ENCODE measurements at regions not wholly inside any gene's neighbourhood (a gene's known extent, or its start where the extent isn't known, plus 50 kb on each side); places are given as distances from the start of the nearest gene placed in this dataset.

GRCh38 chr3:167936019-167936418 is 159.7 kb downstream of the GOLIM4 start:
- H3K27me3 ChIP-seq (ENCODE audit: insufficient read depth, low read length, poor library complexity) = no peaks in the 10 kb centered on the region
- H3K36me3 ChIP-seq (ENCODE audit: insufficient read depth, low read length) = no peaks in the 10 kb centered on the region
- H3K4me1 ChIP-seq (ENCODE audit: insufficient read depth, low read length) = no peaks in the 10 kb centered on the region
- no peak overlapping the region for H3K9ac ChIP-seq (ENCODE audit: low read depth, low read length)
- no peak overlapping the region for H2AFZ ChIP-seq (ENCODE audit: low read depth, low read length)
- DNase-seq = no peak
- no peak overlapping the region for H3K4me2 ChIP-seq (ENCODE audit: insufficient read depth, low read length)
- H4K20me1 ChIP-seq (ENCODE audit: insufficient read depth, low read length) = no peaks in the 10 kb centered on the region
- ATAC-seq (ENCODE audit: insufficient read depth, low read depth) = no peak
- H3K9me3 ChIP-seq (ENCODE audit: insufficient read depth, low read length, severe bottlenecking) = no peaks in the 10 kb centered on the region
- no peak overlapping the region for H3K27ac ChIP-seq (ENCODE audit: low read length)
- no peaks in the 10 kb centered on the region for H3K79me2 ChIP-seq (ENCODE audit: insufficient read depth, low read length)
- no peak for TF ChIP-seq CTCF (IDR thresholded peaks at IDR 0.05; ENCODE audit: borderline replicate concordance, extremely low read depth, low read length, poor library complexity, severe bottlenecking)
- TF ChIP-seq EZH2 (IDR thresholded peaks at IDR 0.05; ENCODE audit: borderline replicate concordance, low read depth, low read length, severe bottlenecking) = no peak
- no peak overlapping the region for H3K4me3 ChIP-seq (ENCODE audit: low read depth in 1 of 2, low read length in 2 of 2)

- H2AFZ ChIP-seq (ENCODE audit: low read depth, low read length) = no peak overlapping the region
- H4K20me1 ChIP-seq (ENCODE audit: insufficient read depth, low read length) = no peaks in the 10 kb centered on the region
- TF ChIP-seq EZH2 (IDR thresholded peaks at IDR 0.05; ENCODE audit: borderline replicate concordance, low read depth, low read length, severe bottlenecking) (no peak), CTCF (IDR thresholded peaks at IDR 0.05; ENCODE audit: borderline replicate concordance, extremely low read depth, low read length, poor library complexity, severe bottlenecking) (no peak)
- H3K79me2 ChIP-seq (ENCODE audit: insufficient read depth, low read length) = no peaks in the 10 kb centered on the region
- no peaks in the 10 kb centered on the region for H3K27me3 ChIP-seq (ENCODE audit: insufficient read depth, low read length, poor library complexity)
- H3K4me3 ChIP-seq (ENCODE audit: low read depth in 1 of 2, low read length in 2 of 2) = no peak overlapping the region
- no peak overlapping the region for H3K4me2 ChIP-seq (ENCODE audit: insufficient read depth, low read length)
- H3K4me1 ChIP-seq (ENCODE audit: insufficient read depth, low read length) = no peaks in the 10 kb centered on the region
- H3K9ac ChIP-seq (ENCODE audit: low read depth, low read length) = no peak overlapping the region
- H3K27ac ChIP-seq (ENCODE audit: low read length) = no peak overlapping the region
- DNase-seq (no peak), ATAC-seq (ENCODE audit: insufficient read depth, low read depth) (no peak)
- H3K9me3 ChIP-seq (ENCODE audit: insufficient read depth, low read length, severe bottlenecking) = no peaks in the 10 kb centered on the region
- H3K36me3 ChIP-seq (ENCODE audit: insufficient read depth, low read length) = no peaks in the 10 kb centered on the region
These were observed 165.3 kb downstream of the GOLIM4 start for GRCh38 chr3:167930453-167930852.

DNA sequence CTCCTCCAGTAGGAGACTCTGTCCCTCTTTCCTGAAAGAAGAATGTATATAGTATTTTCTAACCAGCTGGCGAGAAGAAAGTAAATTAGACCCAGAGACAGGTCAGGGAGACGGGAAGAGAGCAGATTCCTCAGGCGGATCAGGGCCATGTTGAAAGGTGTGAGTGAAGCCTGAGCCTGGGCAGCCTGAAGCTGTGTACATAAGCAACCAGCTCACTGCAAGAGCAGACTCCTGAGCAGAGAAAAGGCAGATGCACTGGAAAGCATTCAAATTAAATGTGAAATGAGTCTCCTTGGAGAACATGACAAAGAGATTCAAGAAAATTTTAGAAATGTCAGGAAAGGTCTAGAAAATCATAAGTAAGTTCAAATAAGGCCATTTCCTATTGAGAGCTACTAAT is 165.8 kb downstream of the GOLIM4 start:
- H2AFZ ChIP-seq (ENCODE audit: low read depth, low read length) = no peak overlapping the region
- no peaks in the 10 kb centered on the region for H3K4me1 ChIP-seq (ENCODE audit: insufficient read depth, low read length)
- H3K36me3 ChIP-seq (ENCODE audit: insufficient read depth, low read length) = no peaks in the 10 kb centered on the region
- no peaks in the 10 kb centered on the region for H4K20me1 ChIP-seq (ENCODE audit: insufficient read depth, low read length)
- no peak overlapping the region for H3K4me3 ChIP-seq (ENCODE audit: low read depth in 1 of 2, low read length in 2 of 2)
- no peak for DNase-seq
- TF ChIP-seq CTCF (IDR thresholded peaks at IDR 0.05; ENCODE audit: borderline replicate concordance, extremely low read depth, low read length, poor library complexity, severe bottlenecking) (no peak), EZH2 (IDR thresholded peaks at IDR 0.05; ENCODE audit: borderline replicate concordance, low read depth, low read length, severe bottlenecking) (no peak)
- H3K4me2 ChIP-seq (ENCODE audit: insufficient read depth, low read length) = no peak overlapping the region
- H3K27me3 ChIP-seq (ENCODE audit: insufficient read depth, low read length, poor library complexity) = no peaks in the 10 kb centered on the region
- H3K79me2 ChIP-seq (ENCODE audit: insufficient read depth, low read length) = no peaks in the 10 kb centered on the region
- H3K9me3 ChIP-seq (ENCODE audit: insufficient read depth, low read length, severe bottlenecking) = no peaks in the 10 kb centered on the region
- ATAC-seq (ENCODE audit: insufficient read depth, low read depth) = no peak
- H3K27ac ChIP-seq (ENCODE audit: low read length) = no peak overlapping the region
- H3K9ac ChIP-seq (ENCODE audit: low read depth, low read length) = no peak overlapping the region

GRCh38 chr3:167928381-167928780 is 167.3 kb downstream of the GOLIM4 start:
- TF ChIP-seq EZH2 (IDR thresholded peaks at IDR 0.05; ENCODE audit: borderline replicate concordance, low read depth, low read length, severe bottlenecking) = no peak
- TF ChIP-seq CTCF (IDR thresholded peaks at IDR 0.05; ENCODE audit: borderline replicate concordance, extremely low read depth, low read length, poor library complexity, severe bottlenecking) = no peak
- ATAC-seq (ENCODE audit: insufficient read depth, low read depth) (no peak), DNase-seq (no peak)
- no peaks in the 10 kb centered on the region for H3K27me3 ChIP-seq (ENCODE audit: insufficient read depth, low read length, poor library complexity)
- no peak overlapping the region for H2AFZ ChIP-seq (ENCODE audit: low read depth, low read length)
- H3K4me2 ChIP-seq (ENCODE audit: insufficient read depth, low read length) = no peak overlapping the region
- no peaks in the 10 kb centered on the region for H3K9me3 ChIP-seq (ENCODE audit: insufficient read depth, low read length, severe bottlenecking)
- H3K4me1 ChIP-seq (ENCODE audit: insufficient read depth, low read length) = no peaks in the 10 kb centered on the region
- H4K20me1 ChIP-seq (ENCODE audit: insufficient read depth, low read length) = no peaks in the 10 kb centered on the region
- H3K9ac ChIP-seq (ENCODE audit: low read depth, low read length) = no peak overlapping the region
- H3K79me2 ChIP-seq (ENCODE audit: insufficient read depth, low read length) = no peaks in the 10 kb centered on the region
- no peak overlapping the region for H3K4me3 ChIP-seq (ENCODE audit: low read depth in 1 of 2, low read length in 2 of 2)
- H3K27ac ChIP-seq (ENCODE audit: low read length) = no peak overlapping the region
- H3K36me3 ChIP-seq (ENCODE audit: insufficient read depth, low read length) = no peaks in the 10 kb centered on the region

All from DND-41 (cell line).